AG04450 (cell line): ENCODE measurements at regions not wholly inside any gene's neighbourhood (a gene's known extent, or its start where the extent isn't known, plus 50 kb on each side); places are given as distances from the start of the nearest gene placed in this dataset.

Experiments used
- CTCF ChIA-PET: fragments of 300-600, 350-600 bp; formaldehyde crosslinking; extraction: SDS; loops from one replicate; lab custom pipeline; 2022; ENCODE audit warnings: antibody characterized with exemption, inconsistent platforms; lab: Charles Lee
- POLR2A ChIA-PET: fragments of 350-600 bp; formaldehyde crosslinking; extraction: SDS; loops from one replicate; lab custom pipeline; 2021; ENCODE audit warnings: antibody characterized with exemption, inconsistent platforms; lab: Yijun Ruan, JAX
- DNase-seq: peaks from one replicate; pipeline ENCODE4 v3.0.0-alpha.2; 2011; ENCODE audit warnings: low read depth, low spot score
- H3K27ac ChIP-seq: one replicate; pipeline ENCODE4 v1.5.1; 2012; ENCODE audit warnings: low read depth, low read length, control low read depth
- H3K27me3 ChIP-seq: one replicate; pipeline ENCODE4 v1.6.0; 2012; ENCODE audit warnings: low read length; ENCODE audit not compliant: control insufficient read depth, insufficient read depth
- H3K4me3 ChIP-seq: 2 replicates; pipeline ENCODE4 v1.5.1; 2011; ENCODE audit warnings: mild to moderate bottlenecking, low read depth, low read length, control low read depth
- H3K9me3 ChIP-seq: 2 replicates; pipeline ENCODE4 v1.5.1; 2012; ENCODE audit warnings: low read length; ENCODE audit not compliant: control insufficient read depth, insufficient read depth
- CTCF ChIP-seq: IDR thresholded peaks from 2 replicates; pipeline ENCODE4 v1.5.1; 2011; ENCODE audit warnings: low read depth, low read length, control low read depth, inconsistent platforms

- Histone ChIP-seq H3K9me3 (no peaks in the 10 kb centered on the region; the same call in 1 of the 2 replicates), H3K4me3 (no peak overlapping the region), H3K27ac (no peak overlapping the region), H3K27me3 (no peaks in the 10 kb centered on the region)
- POLR2A ChIA-PET = no interaction called here
- no peak for DNase-seq
- no peak for TF ChIP-seq CTCF
- CTCF ChIA-PET = interaction anchor here (2.6 kb wide), 1 partner anchor 18 kb away, joined by 6 read pairs; no protein-coding TSS in a partner anchor
Measured at GRCh38 chr1:185663332-185663731, 70.9 kb upstream of the HMCN1 start.

- H3K4me3 ChIP-seq = no peak overlapping the region
- TF ChIP-seq CTCF = no peak
- ChIA-PET POLR2A (no interaction called here), CTCF (interaction anchor here (2.6 kb wide), 1 partner anchor 19 kb away, joined by 6 read pairs; no protein-coding TSS in a partner anchor)
- no peak for DNase-seq
- H3K9me3 ChIP-seq = no peaks in the 10 kb centered on the region; the same call in 1 of the 2 replicates
- no peak overlapping the region for H3K27ac ChIP-seq
- H3K27me3 ChIP-seq = no peaks in the 10 kb centered on the region
Measured at GRCh38 chr1:185661971-185662370, 72.2 kb upstream of the HMCN1 start.

GRCh38 chr1:185656663-185657062 is 77.5 kb upstream of the HMCN1 start:
- TF ChIP-seq CTCF = no peak
- H3K9me3 ChIP-seq = no peaks in the 10 kb centered on the region
- ChIA-PET POLR2A (no interaction called here), CTCF (interaction anchor here (1.0 kb wide), 1 partner anchor 13 kb away, joined by 5 read pairs; no protein-coding TSS in a partner anchor)
- H3K27ac ChIP-seq = no peak overlapping the region
- H3K4me3 ChIP-seq = no peak overlapping the region
- H3K27me3 ChIP-seq = no peaks in the 10 kb centered on the region
- DNase-seq = no peak

GRCh38 chr1:185654952-185655314 is 79.3 kb upstream of the HMCN1 start:
- no peak overlapping the region for H3K4me3 ChIP-seq
- H3K9me3 ChIP-seq = no peaks in the 10 kb centered on the region
- no peak for TF ChIP-seq CTCF
- POLR2A ChIA-PET = interaction anchor here (0.6 kb wide), 1 partner anchor 26 kb away, joined by 4 read pairs; no protein-coding TSS in a partner anchor
- no peak overlapping the region for H3K27ac ChIP-seq
- CTCF ChIA-PET = interaction anchor here (1.2 kb wide), 1 partner anchor 15 kb away, joined by 5 read pairs; no protein-coding TSS in a partner anchor
- H3K27me3 ChIP-seq = no peaks in the 10 kb centered on the region
- no peak for DNase-seq

- H3K9me3 ChIP-seq = no peaks in the 10 kb centered on the region; the same call in 1 of the 2 replicates
- DNase-seq = peak; percentile 7
- ChIA-PET POLR2A (interaction anchor here (0.6 kb wide), 1 partner anchor 27 kb away, joined by 4 read pairs; no protein-coding TSS in a partner anchor), CTCF (interaction anchor here (1.2 kb wide), 1 partner anchor 16 kb away, joined by 5 read pairs; no protein-coding TSS in a partner anchor)
- no peak overlapping the region for H3K27ac ChIP-seq
- no peak for TF ChIP-seq CTCF
- no peak overlapping the region for H3K4me3 ChIP-seq
- H3K27me3 ChIP-seq = no peaks in the 10 kb centered on the region
Measured at GRCh38 chr1:185654199-185654951, 79.8 kb upstream of the HMCN1 start.
